Activated T-cell treated with anti-CD3 and anti-CD28 coated beads, Interleukin-2, amount 50 U/mL, for 48 hours (primary cell): ENCODE measurements at regions not wholly inside any gene's neighbourhood (a gene's known extent, or its start where the extent isn't known, plus 50 kb on each side); places are given as distances from the start of the nearest gene placed in this dataset.
"Not testable (repeated sequence)": the region's sequence is repeated elsewhere in the genome, so short reads cannot be mapped to it uniquely, and the experiment has no call there.

ENCODE experiments used
- DNase-seq, 2 experiments: peaks; one replicate each; pipeline ENCODE4 v3.0.0-alpha.2; 2020

GRCh38 chr5:171543148-171543815, 123.8 kb downstream of the FGF18 start:
- DNase-seq = no peak

DNA sequence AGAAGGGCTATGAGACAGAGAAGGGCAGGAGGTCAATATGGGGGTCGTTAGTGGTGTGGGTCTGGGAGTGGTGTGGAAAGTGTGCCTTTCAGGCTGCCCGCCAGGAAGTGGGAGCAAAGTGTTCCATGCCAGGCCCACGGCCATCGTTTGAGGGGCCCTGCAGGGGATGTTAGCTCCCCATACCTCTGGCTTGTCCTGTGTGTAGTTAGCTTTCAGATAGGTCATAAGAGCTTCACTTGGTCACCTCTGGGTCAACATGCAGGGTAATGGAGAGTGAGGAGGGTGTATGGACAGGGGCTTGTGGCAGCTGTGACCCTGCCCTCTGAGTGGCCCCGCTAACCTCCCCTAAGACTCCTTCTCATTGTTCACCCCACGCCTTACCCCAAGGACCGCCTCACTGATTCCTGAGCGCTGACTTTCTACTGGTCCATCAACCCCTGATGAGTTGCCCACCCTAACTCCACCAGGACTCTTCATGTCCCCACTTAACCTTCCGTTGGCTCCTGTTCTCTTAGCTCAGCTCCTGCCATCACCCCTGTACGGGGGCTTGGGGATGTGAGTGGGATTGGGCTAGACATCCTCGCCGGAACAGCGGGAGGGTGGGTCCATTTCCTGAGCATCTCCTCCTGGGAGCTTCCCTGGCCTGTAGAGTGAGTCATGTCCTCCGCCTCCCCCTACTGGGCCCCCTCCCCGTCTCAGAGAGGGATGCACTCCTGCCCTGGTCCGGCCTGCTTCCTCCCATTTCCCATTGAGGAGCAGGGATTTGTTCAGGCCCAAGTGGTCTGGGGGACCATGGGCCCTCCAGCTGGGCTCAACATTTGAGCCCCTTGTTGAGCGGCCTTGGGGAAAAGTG, 125.7 kb downstream of the FGF18 start:
- DNase-seq = no peak

GRCh38 chr5:171549274-171549673, 129.8 kb downstream of the FGF18 start:
- DNase-seq = no peak

DNA sequence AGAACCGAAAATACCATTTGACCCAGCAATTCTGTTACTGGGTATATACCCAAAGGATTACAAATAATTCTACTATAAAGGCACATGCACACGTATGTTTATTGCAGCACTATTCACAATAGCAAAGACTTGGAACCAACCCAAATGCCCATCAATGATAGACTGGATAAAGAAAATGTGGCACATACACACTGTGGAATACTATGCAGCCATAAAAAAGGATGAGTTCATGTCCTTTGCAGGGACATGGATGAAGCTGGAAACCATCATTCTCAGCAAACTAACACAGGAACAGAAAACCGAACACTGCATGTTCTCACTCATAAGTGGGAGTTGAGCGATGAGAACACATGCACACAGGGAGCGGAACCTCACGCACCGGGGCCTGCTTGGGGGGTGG, 134.4 kb downstream of the FGF18 start:
- DNase-seq = not testable (repeated sequence)

DNA sequence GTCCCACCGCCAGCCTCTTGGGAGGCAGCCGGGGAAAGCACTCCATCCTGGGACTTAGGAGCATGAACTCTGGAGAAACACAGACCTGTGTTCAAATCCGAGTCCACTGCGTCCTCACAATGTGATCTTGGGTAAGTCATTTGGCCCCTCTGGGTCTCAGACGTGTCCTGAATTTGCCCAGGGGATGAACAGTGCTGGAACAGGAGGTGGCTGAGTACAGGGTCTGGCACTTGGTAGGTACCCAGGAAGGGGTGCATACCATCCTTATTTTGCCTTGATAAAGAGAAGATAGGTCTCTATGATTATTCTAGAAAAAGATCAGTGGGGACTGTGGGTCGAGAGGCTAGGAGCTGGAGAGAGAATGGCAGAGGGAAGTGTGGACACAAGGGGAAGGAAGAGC, 135.7 kb downstream of the FGF18 start:
- DNase-seq = no peak

- DNase-seq = peak in 1 of 2 experiments; percentile 26
These were observed 143.4 kb downstream of the FGF18 start for GRCh38 chr5:171562822-171563221.

GRCh38 chr5:171568389-171568788, 148.9 kb downstream of the FGF18 start:
- no peak for DNase-seq

DNA sequence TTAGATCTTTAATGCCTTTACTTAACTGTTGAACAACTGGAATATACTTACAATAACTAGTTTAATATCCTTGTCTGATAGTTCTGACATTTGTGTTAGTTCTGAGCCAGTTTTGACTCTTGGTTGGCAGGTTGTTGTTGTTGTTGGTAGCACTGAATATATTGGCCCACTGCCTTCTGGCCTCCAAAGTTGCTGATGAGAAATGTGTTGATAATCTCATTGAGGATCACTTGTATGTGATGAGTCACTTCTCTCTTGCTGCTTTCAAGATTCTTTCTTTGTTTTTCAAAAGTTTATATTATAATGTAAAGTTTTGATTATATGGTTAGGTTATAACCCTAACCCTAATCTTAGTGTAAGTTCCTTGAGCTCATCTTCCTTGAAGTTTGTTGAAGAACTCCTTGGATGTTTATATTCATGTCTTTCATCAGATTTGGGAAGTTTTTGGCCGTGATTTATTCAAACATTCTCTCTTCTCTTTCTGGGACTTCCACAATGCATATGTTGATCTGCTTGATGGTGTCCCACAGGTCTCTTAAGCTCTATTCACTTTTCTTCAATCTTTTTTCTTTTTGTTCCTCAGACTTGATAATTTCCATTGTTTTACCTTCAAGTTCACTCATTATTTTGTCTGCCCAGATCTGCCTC, 149.7 kb downstream of the FGF18 start:
- DNase-seq = no peak

DNA sequence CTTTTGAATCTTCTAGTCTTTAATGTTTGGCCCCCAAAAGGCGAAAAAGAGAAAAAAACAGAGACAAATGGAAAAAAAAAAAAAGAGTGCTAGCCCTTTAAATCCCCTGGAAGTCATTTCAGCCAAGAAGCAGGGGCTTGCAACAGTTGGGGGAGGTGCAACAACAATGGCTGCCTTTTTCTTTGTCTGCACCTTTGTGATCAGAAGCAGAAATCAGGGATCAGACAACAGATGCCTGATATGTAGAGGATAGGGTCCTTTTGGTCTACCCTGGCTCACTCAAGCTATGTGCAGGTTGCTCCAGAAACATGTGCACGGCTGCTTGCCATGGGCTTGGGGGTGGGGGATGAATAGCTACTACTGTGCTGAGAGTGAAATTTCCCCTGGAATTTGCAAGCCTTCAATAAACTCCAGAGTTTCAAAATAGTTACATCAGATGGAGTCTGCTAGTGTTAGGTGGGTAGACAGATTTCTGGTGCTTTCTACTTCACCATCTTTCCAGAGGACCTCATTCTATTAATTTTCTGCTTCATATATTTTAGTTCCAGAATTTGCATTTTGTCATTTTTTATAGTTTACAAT, 150.9 kb downstream of the FGF18 start:
- DNase-seq = no peak

- no peak for DNase-seq
These were observed 152.2 kb downstream of the FGF18 start for GRCh38 chr5:171571663-171572062.

- DNase-seq = no peak
These were observed 153.6 kb downstream of the FGF18 start for GRCh38 chr5:171573021-171573420.

DNA sequence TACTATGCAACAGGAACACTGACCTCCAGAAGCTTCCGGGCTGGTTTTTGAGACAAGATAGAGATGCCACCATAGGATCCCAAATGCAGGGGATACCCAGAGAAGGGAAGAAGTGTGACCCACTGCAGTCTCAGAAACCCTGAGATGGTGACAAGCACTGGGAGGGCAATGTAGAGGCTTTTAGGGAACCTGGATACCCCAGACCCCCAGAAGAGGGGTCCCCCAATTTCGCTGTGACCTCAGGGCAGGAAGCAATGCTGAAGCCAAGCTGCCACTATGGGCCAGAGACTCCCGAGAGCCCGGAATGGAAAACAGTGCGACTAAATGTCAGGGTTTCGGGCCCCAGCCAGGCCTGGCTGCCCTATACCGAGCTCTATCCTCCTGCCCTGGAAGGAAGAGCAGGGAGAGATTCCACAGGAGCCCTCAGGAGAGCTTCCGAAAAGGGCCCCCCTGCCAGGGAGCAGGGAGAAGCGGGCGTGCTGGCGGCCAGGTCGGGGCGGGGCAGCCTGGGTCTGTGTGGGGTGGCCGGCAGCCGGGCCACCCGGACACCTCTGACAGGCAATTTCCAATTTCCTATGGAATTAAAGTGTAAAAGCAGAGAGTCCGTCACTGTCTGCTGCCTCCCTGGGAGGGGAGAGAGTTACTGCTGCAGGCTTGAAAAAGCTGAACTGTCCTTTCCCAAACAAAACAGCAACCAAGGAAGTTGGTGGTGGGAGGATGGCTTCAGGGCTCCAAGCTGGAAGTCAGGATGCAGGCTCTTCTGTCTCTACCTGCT, 154.2 kb downstream of the FGF18 start:
- DNase-seq = no peak

DNA sequence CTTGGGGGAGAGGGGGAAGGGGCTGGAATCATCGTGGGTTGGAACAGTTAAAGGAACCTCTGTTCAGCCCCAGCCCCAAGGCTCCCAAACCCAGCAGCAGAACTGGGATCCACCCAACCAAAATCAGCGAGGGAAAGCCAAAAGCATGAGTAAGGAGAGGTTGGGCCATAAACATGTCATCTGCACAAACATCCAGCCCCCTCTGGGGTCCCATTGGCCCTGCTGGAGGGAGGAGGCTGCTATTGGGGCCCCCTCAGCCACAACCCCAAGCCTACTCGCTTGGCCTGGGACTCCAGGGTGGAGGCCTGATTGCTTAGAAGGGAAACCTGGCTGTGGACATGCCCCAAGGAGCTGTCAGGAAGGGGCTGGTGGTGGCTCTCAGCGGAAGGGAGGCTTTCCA, 154.9 kb downstream of the FGF18 start:
- DNase-seq = no peak

GRCh38 chr5:171575386-171575785, 155.9 kb downstream of the FGF18 start:
- no peak for DNase-seq

DNA sequence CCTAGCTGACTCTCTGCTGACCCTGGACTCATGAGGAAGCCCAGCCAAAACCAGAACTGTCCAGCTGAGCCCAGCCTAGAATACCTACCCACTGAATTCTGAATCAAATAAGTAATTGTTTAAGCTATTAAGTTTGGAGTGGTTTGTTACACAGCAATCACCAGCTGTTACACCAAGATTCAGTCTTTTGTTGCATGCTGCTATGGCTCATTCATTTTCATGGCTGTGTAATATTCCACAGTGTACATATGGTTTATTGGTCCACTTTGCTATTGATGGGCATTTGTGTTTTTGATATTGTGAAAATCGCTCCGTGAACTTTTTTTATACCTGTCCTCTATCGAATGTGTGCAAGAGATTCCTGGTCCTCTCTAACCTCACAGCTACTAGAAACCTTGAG, 156.4 kb downstream of the FGF18 start:
- no peak for DNase-seq

- no peak for DNase-seq
These were observed 157.8 kb downstream of the FGF18 start for GRCh38 chr5:171577042-171577758.

DNA sequence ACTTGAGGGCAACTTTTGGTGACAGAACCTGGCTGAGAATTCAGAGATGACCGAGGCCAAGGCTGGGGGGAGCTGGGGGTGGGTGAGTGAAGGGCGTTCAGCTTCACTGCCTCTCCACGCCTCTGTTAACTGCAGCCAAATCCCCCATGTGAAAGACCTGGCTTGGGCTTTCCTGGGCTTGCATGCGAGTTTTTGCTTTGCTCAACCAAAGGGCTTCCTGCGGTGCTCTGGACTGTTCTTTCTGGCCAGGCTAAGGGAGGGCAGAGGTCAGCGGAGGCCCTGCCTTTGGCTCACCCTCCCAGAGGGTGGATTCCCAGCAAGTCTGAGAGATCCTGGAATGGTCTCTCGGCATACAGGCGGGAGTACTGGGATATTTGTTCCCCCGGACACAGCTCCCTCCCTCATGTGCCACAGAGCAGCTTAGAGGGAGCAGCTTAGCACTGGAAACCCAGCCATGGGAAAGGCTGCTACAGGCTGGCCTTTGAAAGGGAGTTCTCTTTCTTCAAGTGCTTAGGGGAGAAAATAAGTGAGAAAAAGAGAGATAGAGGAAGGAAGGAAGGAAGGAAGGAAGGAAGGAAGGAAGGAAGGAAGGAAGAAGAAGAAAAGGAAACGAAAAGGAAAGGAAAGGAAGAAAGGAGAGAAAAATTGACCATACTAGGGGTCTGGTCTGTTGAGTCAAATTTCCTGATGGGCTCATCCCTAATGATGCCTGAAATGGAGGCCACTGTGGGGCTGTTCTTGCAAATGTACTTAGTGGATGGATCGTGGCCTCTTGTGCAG, 158.8 kb downstream of the FGF18 start:
- DNase-seq = no peak

DNA sequence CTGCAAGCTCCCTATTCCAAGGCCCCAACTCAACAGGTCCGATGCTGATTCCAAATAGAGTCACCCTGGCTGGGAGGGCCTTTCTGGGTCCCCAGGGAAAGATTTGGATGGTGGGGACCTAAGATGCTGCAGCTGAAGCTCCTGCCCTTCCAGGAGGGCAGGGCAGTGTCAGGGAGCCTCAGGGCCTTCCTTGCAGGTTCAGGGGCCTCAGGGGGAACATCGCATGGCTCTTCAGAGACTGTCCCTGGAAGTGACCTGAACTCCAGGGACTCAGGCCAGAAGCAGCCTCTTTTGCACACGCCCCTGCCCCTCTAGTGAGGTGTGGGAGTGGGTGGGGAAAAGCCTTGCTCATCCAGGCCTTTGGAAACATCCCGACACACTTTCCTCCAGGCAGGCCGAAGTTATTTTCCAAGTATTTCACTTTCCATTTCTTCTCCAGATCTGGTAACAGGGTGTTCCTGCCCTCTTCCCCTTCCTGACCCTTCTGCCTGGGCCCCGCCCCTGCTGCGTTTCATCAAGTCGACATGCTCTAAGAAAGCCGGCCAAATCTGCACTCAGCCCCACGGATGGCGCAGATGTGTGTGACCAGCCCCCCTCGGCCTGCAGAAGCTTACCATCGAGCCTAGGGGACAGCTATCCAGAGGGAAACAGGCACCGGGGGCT, 159.5 kb downstream of the FGF18 start:
- no peak for DNase-seq

DNA sequence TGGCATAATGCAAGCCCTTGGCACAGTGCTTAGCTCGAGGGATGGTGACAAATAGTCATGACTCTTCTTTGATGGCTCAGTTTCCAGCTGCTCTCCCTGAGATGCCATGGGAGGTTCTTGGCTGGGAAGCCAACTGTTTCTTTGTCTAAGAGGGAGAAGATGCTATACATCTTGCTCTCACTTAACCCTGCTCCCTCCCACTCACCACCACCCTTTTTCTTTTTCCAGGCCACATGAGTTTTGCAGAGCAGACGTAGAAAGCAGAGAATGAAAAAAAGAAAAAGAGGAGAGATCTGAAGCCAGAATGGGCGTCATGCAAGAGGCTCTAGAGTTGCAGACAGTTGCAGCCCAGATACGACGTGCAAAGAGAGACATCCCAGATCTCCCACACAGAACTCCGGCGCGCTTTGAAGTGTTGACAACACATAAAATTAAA, 160.5 kb downstream of the FGF18 start:
- no peak for DNase-seq

GRCh38 chr5:171580502-171581265, 161.2 kb downstream of the FGF18 start:
- DNase-seq = no peak
